ENCODE measurements at regions not wholly inside any gene's neighbourhood (a gene's known extent, or its start where the extent isn't known, plus 50 kb on each side); places are given as distances from the start of the nearest gene placed in this dataset.

DNA sequence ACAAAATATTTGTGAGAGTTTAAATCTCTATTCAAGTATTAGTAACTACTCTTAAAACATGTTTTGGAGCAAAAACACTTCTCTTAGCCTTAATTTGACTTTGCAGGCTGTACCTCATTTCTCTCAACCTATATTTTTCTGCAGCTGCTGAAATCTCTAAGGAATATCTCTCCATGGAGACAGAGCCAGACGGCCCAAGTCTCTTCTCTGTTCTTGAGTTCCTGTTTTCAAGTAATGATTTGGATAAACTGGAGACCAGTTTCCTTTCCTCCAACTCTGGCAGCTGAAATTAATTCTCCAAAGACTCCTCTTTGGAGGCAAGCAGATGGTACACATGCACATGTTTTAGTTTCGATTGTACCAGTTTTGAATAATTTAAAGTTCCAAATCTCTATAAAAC, 659.7 kb upstream of the NEGR1 start:
- no peak for TF ChIP-seq CTCF (IDR thresholded peaks at IDR 0.05)
- no peak for TF ChIP-seq POLR2A (IDR thresholded peaks at IDR 0.05)

All from heart left ventricle (tissue), 13 donors.